ENCODE measurements at regions not wholly inside any gene's neighbourhood (a gene's known extent, or its start where the extent isn't known, plus 50 kb on each side); places are given as distances from the start of the nearest gene placed in this dataset.

DNA sequence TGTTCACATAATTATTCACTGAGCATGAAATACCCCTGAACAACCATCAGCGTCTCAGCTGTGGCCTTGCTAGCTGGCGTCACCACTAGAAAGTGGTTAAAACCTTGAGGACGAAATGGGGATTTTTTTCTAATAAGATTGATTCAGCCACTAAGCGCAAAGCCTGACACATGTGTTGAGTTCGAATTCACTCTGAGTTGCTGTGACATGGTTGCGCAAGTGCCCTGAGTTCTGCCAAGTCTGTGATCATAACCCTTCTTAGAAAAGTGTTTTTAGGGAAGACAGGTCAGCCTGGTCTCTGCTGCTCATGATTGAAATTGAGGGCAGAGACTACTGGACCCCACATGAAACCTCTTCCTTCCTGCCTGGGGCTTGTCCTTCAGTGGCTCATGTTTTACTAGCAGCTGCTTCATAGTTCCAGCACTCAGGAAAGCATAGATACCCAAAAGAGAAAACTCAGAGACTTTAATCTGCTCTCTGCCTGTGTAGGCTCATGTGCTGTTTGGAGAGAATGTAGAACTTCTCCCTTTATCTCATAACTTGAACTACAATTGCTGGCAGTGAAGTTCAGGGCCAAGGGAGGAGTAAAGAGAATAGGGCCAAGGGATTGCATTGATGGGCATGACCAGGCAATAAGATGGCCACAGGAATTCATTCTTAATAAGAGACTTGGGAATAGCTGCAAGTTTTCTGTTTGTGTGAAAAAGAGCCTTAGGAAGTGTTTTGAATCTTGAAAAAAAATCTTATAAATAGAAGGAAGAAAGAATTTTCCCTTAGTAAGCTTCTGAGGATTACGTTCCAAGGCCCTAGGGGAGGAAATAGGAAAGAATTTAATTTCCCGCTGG is 66.8 kb upstream of the CXCL14 start:
- in situ Hi-C loops (cut with HindIII; ENCODE audit: low sequenced_read_pairs) = no loop called here
- no peak for DNase-seq (ENCODE audit: low spot score)

DNA sequence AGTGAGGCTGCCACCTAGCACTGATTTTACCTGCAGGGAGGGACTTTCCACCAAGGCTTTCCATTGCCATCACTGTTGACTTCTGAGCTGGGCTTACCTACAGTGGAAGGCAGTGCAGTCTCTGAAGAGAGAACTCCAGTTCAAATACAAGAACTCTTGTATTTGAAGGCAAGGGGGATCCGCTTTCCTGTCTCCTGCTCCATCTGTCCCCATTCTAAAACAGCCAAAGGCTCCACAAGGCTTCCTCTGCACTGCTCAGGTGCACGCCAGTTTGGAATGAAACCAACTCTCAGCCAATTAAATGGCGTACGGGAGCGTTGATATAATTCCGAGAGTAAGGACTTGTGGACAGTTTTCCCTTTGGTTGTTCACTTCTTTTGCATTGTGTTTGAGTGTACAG is 66.0 kb upstream of the CXCL14 start:
- in situ Hi-C loops (cut with HindIII; ENCODE audit: low sequenced_read_pairs) = no loop called here
- peak; percentile 77 for DNase-seq (ENCODE audit: low spot score)

DNA sequence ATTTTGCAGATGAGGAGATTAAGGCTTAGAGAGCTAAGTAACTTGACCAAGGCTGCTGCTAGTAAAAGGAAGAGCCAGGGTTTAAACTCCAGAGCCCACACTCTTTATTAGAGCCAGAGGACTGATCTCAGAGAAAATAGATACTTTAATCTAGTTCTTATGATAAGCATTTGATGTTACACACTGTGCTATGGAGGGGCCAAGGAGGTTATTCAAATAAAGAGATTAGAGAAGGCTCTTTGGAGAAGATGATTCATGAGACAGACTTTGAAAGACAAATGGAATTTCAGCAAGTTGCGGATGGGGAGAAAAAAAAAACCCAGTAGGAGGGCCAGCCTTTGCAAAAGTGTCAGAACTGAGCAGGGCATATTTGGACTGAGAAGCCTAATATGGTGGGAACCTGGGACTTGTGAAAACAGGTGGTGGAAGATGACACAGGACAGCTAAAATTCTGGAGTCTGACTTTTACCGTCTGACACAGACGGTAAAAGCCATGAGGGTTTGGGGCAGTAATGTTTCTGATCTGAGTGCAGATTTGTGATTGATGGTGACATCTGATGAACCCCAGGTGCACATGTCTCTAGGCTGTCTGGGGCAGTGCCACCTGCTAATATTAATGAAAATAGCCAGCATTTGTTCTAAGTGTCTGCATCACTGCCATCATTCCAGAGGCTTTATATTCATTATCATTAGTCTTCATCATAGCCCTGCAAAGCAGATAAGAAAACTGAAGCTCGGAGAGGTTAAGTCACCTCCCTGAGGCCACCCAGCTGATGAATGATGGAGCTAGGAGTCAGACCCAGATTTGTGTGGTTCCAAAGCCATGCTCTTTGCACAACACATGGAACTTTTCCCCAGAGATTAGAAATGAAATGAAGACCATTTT is 65.3 kb upstream of the CXCL14 start:
- in situ Hi-C loops (cut with HindIII; ENCODE audit: low sequenced_read_pairs) = no loop called here
- DNase-seq (ENCODE audit: low spot score) = no peak

DNA sequence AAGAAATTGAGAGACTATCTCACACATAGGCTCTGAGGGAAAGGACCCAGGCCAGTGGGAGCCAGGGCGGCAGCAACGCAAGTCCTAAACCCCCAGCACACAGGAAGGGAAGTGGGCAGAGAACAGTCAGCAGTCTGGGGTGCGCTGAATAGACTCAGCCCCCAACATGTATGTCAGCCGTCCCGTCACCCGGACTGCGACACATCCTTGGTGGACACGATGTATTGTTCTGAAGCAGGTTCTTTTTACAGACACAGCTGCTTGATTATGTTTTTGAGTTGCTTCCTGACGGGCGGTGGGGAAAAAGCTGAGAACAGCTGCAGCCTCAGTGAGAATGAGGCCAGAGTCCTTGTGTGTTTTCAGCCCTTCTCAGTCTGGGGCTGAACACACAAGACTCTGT is 64.1 kb upstream of the CXCL14 start:
- in situ Hi-C loops (cut with HindIII; ENCODE audit: low sequenced_read_pairs) = no loop called here
- DNase-seq (ENCODE audit: low spot score) = no peak

DNA sequence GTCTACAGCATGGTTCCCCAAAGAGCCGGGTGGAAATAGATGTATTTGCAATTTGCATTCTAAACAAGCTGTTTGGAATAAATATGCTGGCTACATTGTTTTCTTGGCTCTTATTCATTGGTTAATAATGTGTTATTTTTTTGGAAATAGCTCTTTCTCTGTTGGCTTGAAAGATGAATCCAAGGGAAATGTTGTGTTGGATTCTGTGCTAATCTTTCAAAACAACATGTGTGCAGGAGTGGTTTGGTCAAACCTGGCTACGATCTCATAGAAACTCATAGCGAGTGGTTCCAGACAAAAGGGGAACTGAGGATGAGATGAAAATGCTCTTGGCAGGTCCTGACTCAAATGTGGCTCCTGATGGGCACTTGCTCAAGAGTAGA is 63.7 kb upstream of the CXCL14 start:
- no peak for DNase-seq (ENCODE audit: low spot score)
- in situ Hi-C loops (cut with HindIII; ENCODE audit: low sequenced_read_pairs) = no loop called here

DNA sequence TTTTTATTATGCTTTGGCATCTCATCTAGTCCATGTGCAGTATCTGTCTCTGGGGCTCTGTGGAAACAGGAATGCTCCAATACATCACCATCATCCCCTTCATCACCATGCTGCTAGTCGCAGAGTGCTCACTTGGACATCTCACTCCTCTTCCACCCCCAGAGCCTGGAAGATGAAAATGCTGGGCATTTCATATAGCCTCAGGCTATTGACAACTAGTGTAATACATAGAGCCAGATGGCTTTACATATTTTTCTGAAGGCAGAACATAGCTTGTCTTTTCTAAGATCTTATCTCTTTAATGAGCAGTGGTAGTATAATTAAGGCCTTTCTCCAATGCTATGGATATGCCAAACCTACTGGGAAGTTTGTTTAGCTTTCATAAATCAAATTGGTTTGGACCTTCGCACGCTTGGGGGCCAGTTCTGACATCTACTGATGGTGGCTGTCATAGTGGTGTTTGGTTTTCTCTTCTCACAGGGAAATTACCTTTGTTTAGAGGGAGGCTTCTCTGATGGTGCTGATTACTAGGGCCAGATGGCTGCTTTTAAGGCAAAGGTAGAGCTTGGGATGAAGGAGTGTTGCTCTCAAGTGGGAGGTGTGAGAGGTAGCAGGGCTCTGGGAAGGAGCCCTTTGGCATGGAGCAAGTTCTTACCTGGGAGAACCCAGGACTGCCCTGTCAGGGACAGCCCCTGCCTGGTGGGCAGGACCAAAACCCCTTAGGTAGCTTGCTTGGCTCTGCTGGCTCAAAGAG is 63.1 kb upstream of the CXCL14 start:
- no peak for DNase-seq (ENCODE audit: low spot score)

DNA sequence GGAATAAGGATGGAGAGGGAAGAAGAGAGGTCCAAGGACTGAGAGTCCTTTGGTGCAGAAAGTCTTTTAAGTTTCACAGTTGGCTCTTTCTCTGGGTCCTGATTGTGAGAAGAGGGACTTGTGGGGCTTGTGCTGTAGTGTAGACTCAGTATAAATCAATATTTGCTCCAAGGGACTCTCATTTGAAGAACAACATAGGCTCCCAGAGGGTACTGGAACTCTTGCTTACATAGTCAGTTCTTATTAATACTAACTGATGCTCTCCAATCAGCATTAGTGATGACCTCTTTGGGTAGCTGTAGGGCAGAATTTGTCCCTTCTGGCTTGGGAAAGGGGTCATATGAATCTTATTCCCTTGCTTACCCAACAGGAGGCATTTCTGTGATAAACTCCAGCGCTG is 62.5 kb upstream of the CXCL14 start:
- in situ Hi-C loops (cut with HindIII; ENCODE audit: low sequenced_read_pairs) = no loop called here
- DNase-seq (ENCODE audit: low spot score) = no peak

More for the DNA sequence above, 63.1 kb upstream of the CXCL14 start:
- in situ Hi-C loops (cut with HindIII; ENCODE audit: low sequenced_read_pairs) = no loop called here

DNA sequence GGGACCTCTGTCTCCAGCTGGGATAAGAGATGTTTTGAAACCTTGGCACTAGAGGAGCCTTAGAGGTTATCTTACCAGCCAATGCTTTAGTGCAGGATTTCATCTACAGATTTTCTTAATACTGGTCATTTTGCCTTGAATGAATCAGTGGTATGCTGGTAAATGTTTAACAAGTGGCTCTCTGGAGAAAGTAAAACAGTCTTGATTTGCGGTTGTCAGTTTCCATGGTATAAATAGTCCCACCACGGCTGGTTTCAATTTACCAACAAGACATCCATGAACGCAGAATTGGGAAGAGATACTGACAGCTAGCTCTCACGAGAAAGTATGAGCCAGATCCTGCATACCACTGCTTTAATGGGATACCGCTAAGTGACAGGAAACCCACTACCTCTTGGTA is 56.7 kb upstream of the CXCL14 start:
- DNase-seq (ENCODE audit: low spot score) = no peak
- in situ Hi-C loops (cut with HindIII; ENCODE audit: low sequenced_read_pairs) = no loop called here

DNA sequence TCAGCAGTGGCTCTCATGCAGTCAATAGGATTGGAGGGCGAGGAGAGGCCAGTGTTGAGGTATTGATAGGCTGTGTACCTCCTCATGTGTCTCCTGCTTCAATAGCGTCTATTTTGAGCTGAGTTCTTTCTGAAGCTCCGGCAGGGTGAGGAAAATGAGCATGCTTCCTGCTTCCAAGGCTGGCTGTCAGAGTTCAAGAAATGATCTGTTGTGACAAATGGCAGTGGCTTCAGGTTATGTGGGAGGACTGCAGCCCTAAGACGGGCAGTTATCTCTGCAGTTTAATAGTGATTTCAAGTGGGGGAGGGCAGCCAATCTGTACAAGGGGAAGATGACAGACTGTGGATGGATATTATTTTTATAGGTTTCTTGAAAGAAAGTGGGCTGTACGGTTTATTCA is 54.0 kb upstream of the CXCL14 start:
- in situ Hi-C loops (cut with HindIII; ENCODE audit: low sequenced_read_pairs) = no loop called here
- no peak for DNase-seq (ENCODE audit: low spot score)

DNA sequence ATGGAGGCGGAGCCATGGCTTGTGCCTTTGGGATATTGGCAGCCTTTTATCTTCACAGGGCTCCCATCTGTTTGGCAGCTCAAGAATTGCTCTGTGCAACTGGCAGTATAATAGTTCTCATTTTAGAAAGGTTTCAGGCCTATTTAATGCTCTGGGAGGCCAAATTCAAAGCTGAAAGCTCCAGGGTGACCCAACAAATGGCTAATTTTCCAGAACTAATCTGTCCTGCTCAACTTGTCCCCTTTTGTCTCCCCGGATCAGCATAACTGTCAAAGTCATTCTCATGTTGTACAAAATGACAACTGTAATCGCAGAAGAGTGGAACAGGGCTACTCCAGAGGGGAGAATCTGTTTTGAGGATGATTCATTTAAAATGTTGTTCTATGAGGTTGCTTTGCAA is 52.6 kb upstream of the CXCL14 start:
- in situ Hi-C loops (cut with HindIII; ENCODE audit: low sequenced_read_pairs) = no loop called here
- peak; percentile 18 for DNase-seq (ENCODE audit: low spot score)

DNA sequence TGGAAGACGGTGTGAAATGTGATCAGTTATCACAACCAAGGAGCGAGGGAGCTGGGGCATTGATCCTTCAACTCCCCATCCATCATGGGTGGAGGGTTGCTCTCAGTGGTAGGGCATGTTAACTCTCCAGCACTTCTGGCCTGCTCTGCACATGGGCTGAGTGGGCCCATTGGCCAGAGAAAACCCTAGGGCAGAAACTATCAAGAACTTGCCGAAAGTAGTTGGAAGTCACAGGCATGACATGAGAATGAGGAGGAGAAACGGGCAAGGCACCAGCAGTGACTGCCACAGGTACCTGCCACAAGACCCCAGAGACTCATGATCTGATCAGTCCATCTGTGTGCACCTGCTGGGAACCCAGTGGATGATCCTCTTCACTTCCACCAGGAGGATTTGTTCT is 50.9 kb upstream of the CXCL14 start:
- no peak for DNase-seq (ENCODE audit: low spot score)
- in situ Hi-C loops (cut with HindIII; ENCODE audit: low sequenced_read_pairs) = no loop called here

DNA sequence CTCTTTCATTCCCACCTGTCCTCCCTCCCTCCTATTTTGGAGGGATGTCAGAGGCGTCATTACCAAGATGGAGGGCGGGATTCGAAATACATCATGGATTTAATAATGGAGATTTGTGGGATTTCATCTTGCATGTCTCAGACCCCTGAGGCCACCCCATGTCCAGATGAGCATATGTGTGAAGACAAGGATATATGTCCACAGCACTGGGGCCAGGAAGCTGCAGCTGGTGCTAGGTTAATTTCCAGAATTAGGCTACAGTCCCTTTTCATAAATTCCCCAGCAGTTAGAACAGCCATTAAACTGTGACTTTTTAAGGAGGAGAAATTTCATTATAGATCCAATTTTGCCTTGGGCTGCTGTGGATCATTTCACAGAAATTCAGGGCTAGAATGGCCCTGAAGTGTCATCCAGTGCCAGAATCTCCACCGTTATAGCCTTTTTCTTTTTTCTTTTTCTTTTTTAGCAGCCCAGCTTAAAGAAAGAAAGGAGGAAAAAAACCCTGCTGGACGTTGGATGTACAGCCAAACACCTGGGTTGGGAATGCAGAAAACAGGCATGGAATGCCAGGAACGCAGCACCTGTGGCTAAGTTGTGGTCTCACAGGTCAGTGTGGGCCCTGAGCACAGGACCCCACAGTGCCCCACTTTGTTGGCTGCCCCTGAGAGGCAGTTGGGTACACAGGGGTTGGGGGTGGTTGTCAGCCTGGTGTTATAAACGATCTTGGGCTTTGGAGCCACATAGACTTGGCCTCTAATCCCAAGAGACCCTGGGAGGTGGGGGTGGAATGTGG is 50.2 kb upstream of the CXCL14 start:
- no peak for DNase-seq (ENCODE audit: low spot score)

More for the DNA sequence above, 50.2 kb upstream of the CXCL14 start:
- in situ Hi-C loops (cut with HindIII; ENCODE audit: low sequenced_read_pairs) = no loop called here
